PFSK-1 (cell line): ENCODE measurements at regions not wholly inside any gene's neighbourhood (a gene's known extent, or its start where the extent isn't known, plus 50 kb on each side); places are given as distances from the start of the nearest gene placed in this dataset.

Source experiments
- POLR2AphosphoS5 ChIP-seq: IDR thresholded peaks from 2 replicates; pipeline ENCODE4 v1.6.1; 2012; ENCODE audit warnings: low read depth, mild to moderate bottlenecking, control low read depth, low read length, moderate library complexity
- TF ChIP-seq, protein P1 (sequence below), 2 experiments: IDR thresholded peaks; 2 replicates each; pipeline versions ENCODE4 v1.6.1 to v1.8.0; 2011 to 2012; ENCODE audit warnings: low read depth in 2 of 2, low read length in 2 of 2, control low read depth in 1 of 2, inconsistent platforms in 1 of 2, mild to moderate bottlenecking in 1 of 2, moderate library complexity in 1 of 2; ENCODE audit not compliant: insufficient read depth in 1 of 2

DNA sequence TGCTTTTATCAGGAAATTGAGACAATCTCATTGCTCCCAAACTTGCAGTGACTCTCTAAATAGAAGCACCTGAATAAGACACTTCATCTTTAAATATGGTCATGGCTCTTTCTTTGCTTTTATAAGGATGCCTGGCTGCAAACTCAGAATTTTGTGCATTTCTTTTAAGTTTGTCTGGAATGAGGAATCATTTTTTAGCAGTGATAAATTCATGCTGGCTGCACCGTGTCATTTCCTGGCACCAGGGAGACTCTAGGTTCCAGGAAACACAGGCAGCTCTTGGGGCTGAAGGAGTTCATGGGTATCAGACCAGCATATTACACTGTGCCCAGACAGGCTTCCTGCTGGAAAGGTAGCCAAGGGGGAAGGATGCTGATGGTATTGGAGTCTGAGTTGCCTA lies 109.9 kb downstream of the NUDT12 start:
- TF ChIP-seq, protein P1, sequence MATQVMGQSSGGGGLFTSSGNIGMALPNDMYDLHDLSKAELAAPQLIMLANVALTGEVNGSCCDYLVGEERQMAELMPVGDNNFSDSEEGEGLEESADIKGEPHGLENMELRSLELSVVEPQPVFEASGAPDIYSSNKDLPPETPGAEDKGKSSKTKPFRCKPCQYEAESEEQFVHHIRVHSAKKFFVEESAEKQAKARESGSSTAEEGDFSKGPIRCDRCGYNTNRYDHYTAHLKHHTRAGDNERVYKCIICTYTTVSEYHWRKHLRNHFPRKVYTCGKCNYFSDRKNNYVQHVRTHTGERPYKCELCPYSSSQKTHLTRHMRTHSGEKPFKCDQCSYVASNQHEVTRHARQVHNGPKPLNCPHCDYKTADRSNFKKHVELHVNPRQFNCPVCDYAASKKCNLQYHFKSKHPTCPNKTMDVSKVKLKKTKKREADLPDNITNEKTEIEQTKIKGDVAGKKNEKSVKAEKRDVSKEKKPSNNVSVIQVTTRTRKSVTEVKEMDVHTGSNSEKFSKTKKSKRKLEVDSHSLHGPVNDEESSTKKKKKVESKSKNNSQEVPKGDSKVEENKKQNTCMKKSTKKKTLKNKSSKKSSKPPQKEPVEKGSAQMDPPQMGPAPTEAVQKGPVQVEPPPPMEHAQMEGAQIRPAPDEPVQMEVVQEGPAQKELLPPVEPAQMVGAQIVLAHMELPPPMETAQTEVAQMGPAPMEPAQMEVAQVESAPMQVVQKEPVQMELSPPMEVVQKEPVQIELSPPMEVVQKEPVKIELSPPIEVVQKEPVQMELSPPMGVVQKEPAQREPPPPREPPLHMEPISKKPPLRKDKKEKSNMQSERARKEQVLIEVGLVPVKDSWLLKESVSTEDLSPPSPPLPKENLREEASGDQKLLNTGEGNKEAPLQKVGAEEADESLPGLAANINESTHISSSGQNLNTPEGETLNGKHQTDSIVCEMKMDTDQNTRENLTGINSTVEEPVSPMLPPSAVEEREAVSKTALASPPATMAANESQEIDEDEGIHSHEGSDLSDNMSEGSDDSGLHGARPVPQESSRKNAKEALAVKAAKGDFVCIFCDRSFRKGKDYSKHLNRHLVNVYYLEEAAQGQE (IDR thresholded peaks at IDR 0.05; ENCODE audit: insufficient read depth in 1 of 2, low read depth in 2 of 2, low read length in 2 of 2) = no peak
- no peak for TF ChIP-seq POLR2AphosphoS5
